ENCODE measurements at regions not wholly inside any gene's neighbourhood (a gene's known extent, or its start where the extent isn't known, plus 50 kb on each side); places are given as distances from the start of the nearest gene placed in this dataset.

GRCh38 chr19:30695171-30695875 lies 323.1 kb downstream of the ZNF536 start:
- POLR2A ChIA-PET: interaction anchor here (0.6 kb wide), 1 partner anchor 14 kb away, joined by 3 read pairs; no protein-coding TSS in a partner anchor
- CTCF ChIA-PET (ENCODE audit: unreplicated experiment): no interaction called here
- no peak overlapping the region for H3K4me3 ChIP-seq (ENCODE audit: low read depth, low read length, poor library complexity, severe bottlenecking)
- no peak overlapping the region for H3K4me2 ChIP-seq (ENCODE audit: low read length)
- no peak overlapping the region for H2AFZ ChIP-seq (ENCODE audit: low read length)
- H3K79me2 ChIP-seq (ENCODE audit: insufficient read depth, low read depth, low read length): no peaks in the 10 kb centered on the region
- H3K27ac ChIP-seq (ENCODE audit: low read depth, low read length, poor library complexity, severe bottlenecking): no peak overlapping the region
- no TSS peak for BruUV-seq (replicated peaks)
- H3K4me1 ChIP-seq (ENCODE audit: insufficient read depth, low read length, poor library complexity, severe bottlenecking): no peaks in the 10 kb centered on the region
- H4K20me1 ChIP-seq (ENCODE audit: insufficient read depth, low read length): no peaks in the 10 kb centered on the region
- no peak for DNase-seq (ENCODE audit: low spot score)
- TF ChIP-seq CTCF (conservative IDR thresholded peaks at IDR 0.05; ENCODE audit: low read length): no peak
- no peak for TF ChIP-seq EZH2phosphoT487 (IDR thresholded peaks at IDR 0.05; ENCODE audit: borderline replicate concordance, low read depth, low read length)
- intact Hi-C loops (cut with micrococcal nuclease; ENCODE audit: unreplicated experiment): no loop called here
- no peaks in the 10 kb centered on the region for H3K36me3 ChIP-seq (ENCODE audit: insufficient read depth, low read length)
- no peaks in the 10 kb centered on the region for H3K9me3 ChIP-seq (ENCODE audit: low read length)
- H3K9me2 ChIP-seq (ENCODE audit: insufficient read depth, low read length): no peaks in the 10 kb centered on the region

GRCh38 chr19:30694156-30694755 lies 322.1 kb downstream of the ZNF536 start:
- H3K9me3 ChIP-seq (ENCODE audit: low read length): no peaks in the 10 kb centered on the region
- no peaks in the 10 kb centered on the region for H3K79me2 ChIP-seq (ENCODE audit: insufficient read depth, low read depth, low read length)
- no peak overlapping the region for H2AFZ ChIP-seq (ENCODE audit: low read length)
- no peaks in the 10 kb centered on the region for H3K36me3 ChIP-seq (ENCODE audit: insufficient read depth, low read length)
- DNase-seq (ENCODE audit: low spot score): no peak
- CTCF ChIA-PET (ENCODE audit: unreplicated experiment): no interaction called here
- H4K20me1 ChIP-seq (ENCODE audit: insufficient read depth, low read length): no peaks in the 10 kb centered on the region
- H3K4me1 ChIP-seq (ENCODE audit: insufficient read depth, low read length, poor library complexity, severe bottlenecking): no peaks in the 10 kb centered on the region
- H3K4me3 ChIP-seq (ENCODE audit: low read depth, low read length, poor library complexity, severe bottlenecking): no peak overlapping the region
- H3K27ac ChIP-seq (ENCODE audit: low read depth, low read length, poor library complexity, severe bottlenecking): no peak overlapping the region
- POLR2A ChIA-PET: no interaction called here
- H3K4me2 ChIP-seq (ENCODE audit: low read length): no peak overlapping the region
- BruUV-seq (replicated peaks): no TSS peak
- intact Hi-C loops (cut with micrococcal nuclease; ENCODE audit: unreplicated experiment): no loop called here
- H3K9me2 ChIP-seq (ENCODE audit: insufficient read depth, low read length): no peaks in the 10 kb centered on the region
- TF ChIP-seq CTCF (conservative IDR thresholded peaks at IDR 0.05; ENCODE audit: low read length) (no peak), EZH2phosphoT487 (IDR thresholded peaks at IDR 0.05; ENCODE audit: borderline replicate concordance, low read depth, low read length) (no peak)

GRCh38 chr19:30692879-30693503 lies 320.8 kb downstream of the ZNF536 start:
- ChIA-PET POLR2A (no interaction called here), CTCF (ENCODE audit: unreplicated experiment) (no interaction called here)
- H3K9me3 ChIP-seq (ENCODE audit: low read length): no peaks in the 10 kb centered on the region
- intact Hi-C loops (cut with micrococcal nuclease; ENCODE audit: unreplicated experiment): no loop called here
- no peak overlapping the region for H3K27ac ChIP-seq (ENCODE audit: low read depth, low read length, poor library complexity, severe bottlenecking)
- no peak overlapping the region for H3K4me3 ChIP-seq (ENCODE audit: low read depth, low read length, poor library complexity, severe bottlenecking)
- H3K4me2 ChIP-seq (ENCODE audit: low read length): no peak overlapping the region
- DNase-seq (ENCODE audit: low spot score): no peak
- H3K4me1 ChIP-seq (ENCODE audit: insufficient read depth, low read length, poor library complexity, severe bottlenecking): no peaks in the 10 kb centered on the region
- no peaks in the 10 kb centered on the region for H3K36me3 ChIP-seq (ENCODE audit: insufficient read depth, low read length)
- no peaks in the 10 kb centered on the region for H3K9me2 ChIP-seq (ENCODE audit: insufficient read depth, low read length)
- H2AFZ ChIP-seq (ENCODE audit: low read length): no peak overlapping the region
- H4K20me1 ChIP-seq (ENCODE audit: insufficient read depth, low read length): no peaks in the 10 kb centered on the region
- TF ChIP-seq CTCF (conservative IDR thresholded peaks at IDR 0.05; ENCODE audit: low read length) (no peak), EZH2phosphoT487 (IDR thresholded peaks at IDR 0.05; ENCODE audit: borderline replicate concordance, low read depth, low read length) (no peak)
- no peaks in the 10 kb centered on the region for H3K79me2 ChIP-seq (ENCODE audit: insufficient read depth, low read depth, low read length)
- BruUV-seq (replicated peaks): no TSS peak
